Liver (tissue), 8 donors: ENCODE measurements at regions not wholly inside any gene's neighbourhood (a gene's known extent, or its start where the extent isn't known, plus 50 kb on each side); places are given as distances from the start of the nearest gene placed in this dataset.

Experiments
- DNase-seq: peaks from one replicate; pipeline ENCODE4 v3.0.0-alpha.2; 2017; ENCODE audit warnings: low spot score
- H3K27ac ChIP-seq, 2 donors: one replicate each; pipeline ENCODE4 v1.7.0; 2013; ENCODE audit warnings: inconsistent platforms in 2 of 2, low read length in 2 of 2, control low read depth in 1 of 2, low read depth in 1 of 2, mild to moderate bottlenecking in 1 of 2
- H3K27me3 ChIP-seq, 4 donors: one replicate each; pipeline versions ENCODE4 v1.6.1 to v1.7.0; 2013; ENCODE audit warnings: low read length in 3 of 4, inconsistent platforms in 1 of 4, mild to moderate bottlenecking in 1 of 4, moderate library complexity in 1 of 4; ENCODE audit not compliant: control insufficient read depth in 4 of 4, insufficient read depth in 4 of 4
- H3K36me3 ChIP-seq, 4 donors: one replicate each; pipeline versions ENCODE4 v1.6.1 to v1.7.0; 2013; ENCODE audit warnings: low read length in 3 of 4, mild to moderate bottlenecking in 3 of 4, low read depth in 1 of 4, moderate library complexity in 1 of 4; ENCODE audit not compliant: control insufficient read depth in 4 of 4, insufficient read depth in 3 of 4
- H3K4me1 ChIP-seq, 4 donors: one replicate each; pipeline versions ENCODE4 v1.6.1 to v1.7.0; 2013; ENCODE audit warnings: low read length in 3 of 4, mild to moderate bottlenecking in 3 of 4, moderate library complexity in 1 of 4; ENCODE audit not compliant: control insufficient read depth in 4 of 4, insufficient read depth in 4 of 4
- H3K4me3 ChIP-seq, 3 donors: one replicate each; pipeline versions ENCODE4 v1.6.1 to v1.7.0; 2013; ENCODE audit warnings: low read length in 3 of 3, control low read depth in 1 of 3, low read depth in 1 of 3, mild to moderate bottlenecking in 1 of 3
- H3K9ac ChIP-seq, 2 donors: one replicate each; pipeline ENCODE4 v1.7.0; 2013; ENCODE audit warnings: low read length in 2 of 2, mild to moderate bottlenecking in 2 of 2, moderate library complexity in 2 of 2, control low read depth in 1 of 2, low read depth in 1 of 2
- H3K9me3 ChIP-seq, 4 donors: one replicate each; pipeline versions ENCODE4 v1.6.1 to v1.7.0; 2013; ENCODE audit warnings: low read length in 3 of 4; ENCODE audit not compliant: control insufficient read depth in 4 of 4
- FOXA2 ChIP-seq: IDR thresholded peaks from 2 replicates; pipeline ENCODE4 v1.6.1; 2016; ENCODE audit warnings: antibody characterized with exemption
- HNF4A ChIP-seq, 2 donors: conservative IDR thresholded peaks; 2 replicates each; pipeline ENCODE4 v1.6.1; 2016; ENCODE audit warnings: antibody characterized with exemption in 2 of 2, mild to moderate bottlenecking in 2 of 2
- HNF4G ChIP-seq: IDR thresholded peaks from 2 replicates; pipeline ENCODE4 v1.6.1; 2016; ENCODE audit warnings: antibody characterized with exemption
- NR2F2 ChIP-seq: IDR thresholded peaks from 2 replicates; pipeline ENCODE4 v1.6.1; 2016; ENCODE audit warnings: antibody characterized with exemption
- RAD21 ChIP-seq, 2 donors: IDR thresholded peaks; 2 replicates each; pipeline ENCODE4 v1.6.1; 2016; ENCODE audit warnings: antibody characterized with exemption in 2 of 2, mild to moderate bottlenecking in 2 of 2
- RXRA ChIP-seq, 2 donors: IDR thresholded peaks; 2 replicates each; pipeline ENCODE4 v1.6.1; 2017 to 2018; ENCODE audit warnings: antibody characterized with exemption in 2 of 2, mild to moderate bottlenecking in 1 of 2
- SP1 ChIP-seq: IDR thresholded peaks from 2 replicates; pipeline ENCODE4 v1.6.1; 2018; ENCODE audit warnings: antibody characterized with exemption, mild to moderate bottlenecking
- YY1 ChIP-seq: IDR thresholded peaks from 2 replicates; pipeline ENCODE4 v1.6.1; 2016; ENCODE audit warnings: antibody characterized with exemption, mild to moderate bottlenecking
- whole genome bisulfite sequencing: extraction: QIAGEN DNeasy Blood & Tissue Kit; methylation state at CpG from one replicate; pipeline ENCODE4 v1.1.7; 2013; 5-methylcytosine and 5-hydroxymethylcytosine counted together
- TF ChIP-seq, protein P1 (sequence below): IDR thresholded peaks from 2 replicates; pipeline ENCODE4 v1.6.1; 2016; ENCODE audit warnings: antibody characterized with exemption
- TF ChIP-seq, protein P2 (sequence below): IDR thresholded peaks from 2 replicates; pipeline ENCODE4 v1.6.1; 2016; ENCODE audit warnings: antibody characterized with exemption
- TF ChIP-seq, protein P3 (sequence below): fragments of 150-350 bp; IDR thresholded peaks from 2 replicates; pipeline ENCODE4 v1.5.1; 2017; ENCODE audit warnings: improper control_type of control experiment, low read depth, low read length; ENCODE audit not compliant: missing input control
- donor health status: healthy.
- donor health status: healthy.
- donor health status: healthy.
- donor health status: healthy.
- donor health status: healthy.

DNA sequence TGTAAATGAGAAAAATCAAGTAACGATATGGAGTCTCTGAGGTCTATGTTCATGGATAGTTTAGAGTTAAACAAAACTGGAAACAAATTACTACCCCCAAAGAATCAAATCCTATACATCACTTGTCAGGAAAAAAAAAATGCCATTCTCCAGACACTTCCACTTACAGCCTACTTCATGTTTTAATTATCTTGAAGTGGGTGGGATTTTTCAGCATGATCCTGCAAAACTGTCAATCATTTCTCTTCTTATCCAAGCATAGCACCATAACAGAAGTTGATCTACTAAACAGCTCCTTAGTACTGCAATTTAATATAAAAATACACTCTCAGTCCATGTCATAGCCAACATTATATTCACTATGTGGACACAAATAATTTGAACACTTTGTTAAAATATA lies 833.9 kb downstream of the TUSC7 start:
- no peak overlapping the region for H3K9ac ChIP-seq
- no peak overlapping the region for H3K4me3 ChIP-seq
- TF ChIP-seq, protein P1, sequence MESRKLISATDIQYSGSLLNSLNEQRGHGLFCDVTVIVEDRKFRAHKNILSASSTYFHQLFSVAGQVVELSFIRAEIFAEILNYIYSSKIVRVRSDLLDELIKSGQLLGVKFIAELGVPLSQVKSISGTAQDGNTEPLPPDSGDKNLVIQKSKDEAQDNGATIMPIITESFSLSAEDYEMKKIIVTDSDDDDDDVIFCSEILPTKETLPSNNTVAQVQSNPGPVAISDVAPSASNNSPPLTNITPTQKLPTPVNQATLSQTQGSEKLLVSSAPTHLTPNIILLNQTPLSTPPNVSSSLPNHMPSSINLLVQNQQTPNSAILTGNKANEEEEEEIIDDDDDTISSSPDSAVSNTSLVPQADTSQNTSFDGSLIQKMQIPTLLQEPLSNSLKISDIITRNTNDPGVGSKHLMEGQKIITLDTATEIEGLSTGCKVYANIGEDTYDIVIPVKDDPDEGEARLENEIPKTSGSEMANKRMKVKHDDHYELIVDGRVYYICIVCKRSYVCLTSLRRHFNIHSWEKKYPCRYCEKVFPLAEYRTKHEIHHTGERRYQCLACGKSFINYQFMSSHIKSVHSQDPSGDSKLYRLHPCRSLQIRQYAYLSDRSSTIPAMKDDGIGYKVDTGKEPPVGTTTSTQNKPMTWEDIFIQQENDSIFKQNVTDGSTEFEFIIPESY, result no peak
- TF ChIP-seq RXRA (IDR thresholded peaks at IDR 0.05), result no peak
- TF ChIP-seq RAD21 (IDR thresholded peaks at IDR 0.05), result no peak
- TF ChIP-seq NR2F2, result no peak
- no peaks in the 10 kb centered on the region for H3K9me3 ChIP-seq
- 81% methylated on average over 1 of the region's 1 CpG for WGBS
- H3K27ac ChIP-seq, result no peak overlapping the region
- no peaks in the 10 kb centered on the region for H3K27me3 ChIP-seq
- DNase-seq, result no peak
- H3K4me1 ChIP-seq, result no peaks in the 10 kb centered on the region
- no peaks in the 10 kb centered on the region for H3K36me3 ChIP-seq

DNA sequence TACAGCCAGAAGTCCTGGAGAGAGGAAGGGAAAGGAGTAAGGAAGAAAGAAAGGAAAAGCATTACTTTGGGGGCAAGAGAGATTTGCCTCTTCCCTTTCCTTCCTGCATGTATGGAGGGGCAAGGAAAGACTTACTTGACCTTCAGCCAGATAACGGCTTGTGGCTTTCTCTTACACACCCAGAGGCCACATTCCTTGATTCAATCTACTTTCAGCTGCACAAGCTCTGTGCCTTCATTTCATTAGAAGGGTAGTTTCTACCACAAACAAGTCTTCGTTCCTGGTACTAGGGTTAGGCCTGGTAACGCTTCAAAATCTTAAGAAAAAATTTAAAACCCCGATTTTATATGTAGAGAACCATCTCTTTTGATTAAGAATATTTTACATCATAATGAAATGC lies 835.9 kb downstream of the TUSC7 start:
- H3K4me1 ChIP-seq, result no peaks in the 10 kb centered on the region
- TF ChIP-seq, protein P1, result no peak
- TF ChIP-seq, protein P2, sequence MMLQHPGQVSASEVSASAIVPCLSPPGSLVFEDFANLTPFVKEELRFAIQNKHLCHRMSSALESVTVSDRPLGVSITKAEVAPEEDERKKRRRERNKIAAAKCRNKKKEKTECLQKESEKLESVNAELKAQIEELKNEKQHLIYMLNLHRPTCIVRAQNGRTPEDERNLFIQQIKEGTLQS, result no peak
- H3K36me3 ChIP-seq, result no peaks in the 10 kb centered on the region
- WGBS, result 68% methylated on average over 4 of the region's 4 CpGs
- H3K9me3 ChIP-seq, result no peaks in the 10 kb centered on the region
- no peak overlapping the region for H3K9ac ChIP-seq
- no peak for DNase-seq
- H3K4me3 ChIP-seq, result no peak overlapping the region
- no peaks in the 10 kb centered on the region for H3K27me3 ChIP-seq
- H3K27ac ChIP-seq, result no peak overlapping the region

DNA sequence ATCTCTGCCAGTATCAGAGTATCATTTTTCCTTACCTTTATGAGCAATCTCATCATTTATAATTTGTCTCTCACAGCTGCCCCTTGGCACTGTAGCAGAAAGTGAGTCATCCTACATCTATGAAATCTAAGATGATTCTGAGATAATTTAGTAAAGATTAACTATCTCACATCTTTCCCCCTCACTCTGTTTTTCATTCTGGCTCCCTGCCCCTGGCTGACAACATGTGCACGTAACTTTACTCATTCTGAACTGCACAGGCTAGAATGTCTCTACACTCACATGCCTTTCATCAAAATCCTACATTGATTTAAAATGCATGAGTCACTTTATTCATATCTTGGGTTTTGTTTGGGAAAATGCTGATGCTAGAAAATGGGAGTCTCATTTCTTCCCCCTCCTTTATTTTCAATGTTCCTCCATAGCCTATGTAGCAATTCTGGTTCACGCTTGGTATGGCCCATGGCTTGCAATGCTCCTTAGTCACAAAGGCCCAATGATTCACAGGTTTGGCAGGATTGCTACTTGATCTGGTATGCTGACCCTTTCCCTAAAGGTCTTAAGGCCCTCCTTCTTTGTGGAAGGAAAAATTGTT lies 838.5 kb downstream of the TUSC7 start:
- no peak for DNase-seq

More for the DNA sequence above, 838.5 kb downstream of the TUSC7 start:
- H3K9ac ChIP-seq, result no peak overlapping the region
- H3K4me1 ChIP-seq, result no peaks in the 10 kb centered on the region
- no peaks in the 10 kb centered on the region for H3K27me3 ChIP-seq
- no peaks in the 10 kb centered on the region for H3K9me3 ChIP-seq
- TF ChIP-seq FOXA2, result no peak
- no peak for TF ChIP-seq NR2F2
- TF ChIP-seq, protein P3, sequence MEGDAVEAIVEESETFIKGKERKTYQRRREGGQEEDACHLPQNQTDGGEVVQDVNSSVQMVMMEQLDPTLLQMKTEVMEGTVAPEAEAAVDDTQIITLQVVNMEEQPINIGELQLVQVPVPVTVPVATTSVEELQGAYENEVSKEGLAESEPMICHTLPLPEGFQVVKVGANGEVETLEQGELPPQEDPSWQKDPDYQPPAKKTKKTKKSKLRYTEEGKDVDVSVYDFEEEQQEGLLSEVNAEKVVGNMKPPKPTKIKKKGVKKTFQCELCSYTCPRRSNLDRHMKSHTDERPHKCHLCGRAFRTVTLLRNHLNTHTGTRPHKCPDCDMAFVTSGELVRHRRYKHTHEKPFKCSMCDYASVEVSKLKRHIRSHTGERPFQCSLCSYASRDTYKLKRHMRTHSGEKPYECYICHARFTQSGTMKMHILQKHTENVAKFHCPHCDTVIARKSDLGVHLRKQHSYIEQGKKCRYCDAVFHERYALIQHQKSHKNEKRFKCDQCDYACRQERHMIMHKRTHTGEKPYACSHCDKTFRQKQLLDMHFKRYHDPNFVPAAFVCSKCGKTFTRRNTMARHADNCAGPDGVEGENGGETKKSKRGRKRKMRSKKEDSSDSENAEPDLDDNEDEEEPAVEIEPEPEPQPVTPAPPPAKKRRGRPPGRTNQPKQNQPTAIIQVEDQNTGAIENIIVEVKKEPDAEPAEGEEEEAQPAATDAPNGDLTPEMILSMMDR, result no peak
- TF ChIP-seq YY1, result no peak
- no peak for TF ChIP-seq SP1
- TF ChIP-seq HNF4A (conservative IDR thresholded peaks at IDR 0.05), result no peak
- TF ChIP-seq HNF4G, result no peak
- no peak overlapping the region for H3K4me3 ChIP-seq
- H3K27ac ChIP-seq, result no peak overlapping the region
- no peaks in the 10 kb centered on the region for H3K36me3 ChIP-seq
- WGBS, result 63% methylated on average over 2 of the region's 2 CpGs
